ENCODE measurements at regions not wholly inside any gene's neighbourhood (a gene's known extent, or its start where the extent isn't known, plus 50 kb on each side); places are given as distances from the start of the nearest gene placed in this dataset.
"Not testable (repeated sequence)": the region's sequence is repeated elsewhere in the genome, so short reads cannot be mapped to it uniquely, and the experiment has no call there.

DNA sequence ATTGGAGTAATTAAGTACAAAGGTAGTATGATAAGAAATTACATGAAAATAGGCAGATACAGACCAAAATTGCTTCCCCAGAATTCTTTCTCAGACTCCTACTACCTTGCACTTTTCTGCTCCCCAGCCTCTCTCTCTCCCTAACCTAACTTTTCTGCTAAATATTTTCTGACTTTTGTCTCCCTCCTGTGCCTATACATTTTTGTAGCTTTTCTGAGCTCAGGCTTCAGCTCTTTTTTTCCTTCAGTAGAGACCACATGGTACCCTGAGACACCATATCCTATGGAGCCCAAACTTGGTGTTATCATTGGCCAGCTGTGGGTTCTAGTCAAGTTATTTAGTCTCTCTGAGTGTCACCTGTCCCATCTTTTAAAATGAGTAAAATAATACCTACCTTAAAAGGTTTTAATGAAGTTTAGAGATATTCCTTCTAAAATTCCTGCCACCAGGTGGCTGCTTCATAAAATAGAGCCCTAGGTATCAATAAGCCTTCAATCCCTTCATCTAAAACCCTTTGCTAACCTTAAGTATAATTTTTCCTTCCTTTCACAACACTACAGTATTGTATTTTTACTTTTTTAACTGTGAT, 237.6 kb upstream of the DUSP10 start:
- DNase-seq (no peak), ATAC-seq (no peak)
- intact Hi-C loops (cut with DNase I): no loop called here
- H3K4me1 ChIP-seq: no peaks in the 10 kb centered on the region
- H3K36me3 ChIP-seq (replicated peaks in 1 of 2; ENCODE audit: insufficient read depth in 1 of 2, low read depth in 2 of 2): no peaks in the 10 kb centered on the region
- H3K4me3 ChIP-seq: no peak overlapping the region
- no peak overlapping the region for H3K27ac ChIP-seq
- H3K27me3 ChIP-seq: no peaks in the 10 kb centered on the region
- no peaks in the 10 kb centered on the region for H3K9me3 ChIP-seq
- TF ChIP-seq, protein P1, sequence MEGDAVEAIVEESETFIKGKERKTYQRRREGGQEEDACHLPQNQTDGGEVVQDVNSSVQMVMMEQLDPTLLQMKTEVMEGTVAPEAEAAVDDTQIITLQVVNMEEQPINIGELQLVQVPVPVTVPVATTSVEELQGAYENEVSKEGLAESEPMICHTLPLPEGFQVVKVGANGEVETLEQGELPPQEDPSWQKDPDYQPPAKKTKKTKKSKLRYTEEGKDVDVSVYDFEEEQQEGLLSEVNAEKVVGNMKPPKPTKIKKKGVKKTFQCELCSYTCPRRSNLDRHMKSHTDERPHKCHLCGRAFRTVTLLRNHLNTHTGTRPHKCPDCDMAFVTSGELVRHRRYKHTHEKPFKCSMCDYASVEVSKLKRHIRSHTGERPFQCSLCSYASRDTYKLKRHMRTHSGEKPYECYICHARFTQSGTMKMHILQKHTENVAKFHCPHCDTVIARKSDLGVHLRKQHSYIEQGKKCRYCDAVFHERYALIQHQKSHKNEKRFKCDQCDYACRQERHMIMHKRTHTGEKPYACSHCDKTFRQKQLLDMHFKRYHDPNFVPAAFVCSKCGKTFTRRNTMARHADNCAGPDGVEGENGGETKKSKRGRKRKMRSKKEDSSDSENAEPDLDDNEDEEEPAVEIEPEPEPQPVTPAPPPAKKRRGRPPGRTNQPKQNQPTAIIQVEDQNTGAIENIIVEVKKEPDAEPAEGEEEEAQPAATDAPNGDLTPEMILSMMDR (IDR thresholded peaks at IDR 0.05): peak in 6 of 7 experiments; percentile 21 to 39 (median 36)
- TF ChIP-seq POLR2A (IDR thresholded peaks at IDR 0.05): no peak

DNA sequence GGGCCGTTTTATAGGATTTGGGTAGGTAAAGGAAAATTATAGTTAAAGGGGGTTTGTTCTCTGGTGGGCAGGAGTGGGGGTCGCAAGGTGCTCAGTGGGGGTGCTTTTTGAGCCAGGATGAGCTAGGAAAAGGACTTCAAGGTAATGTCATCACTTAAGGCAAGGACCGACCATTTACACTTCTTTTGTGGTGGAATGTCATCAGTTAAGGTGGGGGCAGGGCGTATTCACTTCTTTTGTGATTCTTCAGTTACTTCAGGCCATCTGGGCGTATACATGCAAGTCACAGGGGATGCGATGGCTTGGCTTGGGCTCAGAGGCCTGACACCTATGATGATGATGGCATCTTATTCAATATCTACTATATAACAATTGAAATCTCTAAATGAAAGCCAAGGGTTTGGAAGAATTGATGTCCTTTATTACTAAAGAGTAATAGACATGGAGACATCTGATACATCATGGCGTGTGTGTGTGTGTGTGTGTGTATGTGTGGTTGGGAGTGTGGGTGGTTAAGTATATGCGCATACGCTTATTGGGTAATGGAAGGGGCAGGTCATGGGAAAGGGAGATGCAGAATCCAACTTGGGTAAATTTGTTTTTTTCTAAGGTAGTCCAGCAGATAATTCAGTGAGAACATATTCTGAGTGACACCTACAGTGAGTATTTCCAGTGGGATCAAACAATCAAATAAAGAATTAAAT, 236.9 kb upstream of the DUSP10 start:
- H3K36me3 ChIP-seq (replicated peaks in 1 of 2; ENCODE audit: insufficient read depth in 1 of 2, low read depth in 2 of 2); H3K4me3 ChIP-seq; ATAC-seq; DNase-seq; H3K27me3 ChIP-seq; H3K4me1 ChIP-seq; H3K27ac ChIP-seq; intact Hi-C loops (cut with DNase I); H3K9me3 ChIP-seq: not testable (repeated sequence)
- 69 to 75% methylated on average over 8 to 9 of the region's 9 CpGs for WGBS, 2 donors

DNA sequence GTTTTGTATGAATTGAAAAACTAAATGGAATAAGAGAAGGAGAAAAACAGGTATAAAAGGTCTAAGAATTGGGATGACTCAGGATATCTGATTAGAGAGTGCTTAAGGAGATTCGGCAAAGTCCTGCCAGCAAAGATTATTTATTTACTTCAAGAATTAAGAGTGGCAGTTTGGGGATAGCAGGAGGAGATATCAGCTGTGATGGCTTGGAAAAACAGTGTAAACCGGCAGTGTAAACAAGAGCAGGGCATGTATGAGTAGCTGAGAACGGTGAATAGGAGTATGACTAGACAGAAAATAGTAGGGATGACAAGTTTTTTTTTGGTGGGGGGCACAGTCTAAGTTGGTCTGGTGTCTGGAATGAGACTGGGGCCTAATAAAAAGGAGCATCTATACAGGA, 231.9 kb upstream of the DUSP10 start:
- H3K27ac ChIP-seq; H3K9me3 ChIP-seq; DNase-seq; H3K36me3 ChIP-seq (replicated peaks in 1 of 2; ENCODE audit: insufficient read depth in 1 of 2, low read depth in 2 of 2); H3K4me1 ChIP-seq; intact Hi-C loops (cut with DNase I); H3K27me3 ChIP-seq; H3K4me3 ChIP-seq; ATAC-seq: not testable (repeated sequence)
- 25 to 32% methylated on average over 3 of the region's 3 CpGs for WGBS, 2 donors

DNA sequence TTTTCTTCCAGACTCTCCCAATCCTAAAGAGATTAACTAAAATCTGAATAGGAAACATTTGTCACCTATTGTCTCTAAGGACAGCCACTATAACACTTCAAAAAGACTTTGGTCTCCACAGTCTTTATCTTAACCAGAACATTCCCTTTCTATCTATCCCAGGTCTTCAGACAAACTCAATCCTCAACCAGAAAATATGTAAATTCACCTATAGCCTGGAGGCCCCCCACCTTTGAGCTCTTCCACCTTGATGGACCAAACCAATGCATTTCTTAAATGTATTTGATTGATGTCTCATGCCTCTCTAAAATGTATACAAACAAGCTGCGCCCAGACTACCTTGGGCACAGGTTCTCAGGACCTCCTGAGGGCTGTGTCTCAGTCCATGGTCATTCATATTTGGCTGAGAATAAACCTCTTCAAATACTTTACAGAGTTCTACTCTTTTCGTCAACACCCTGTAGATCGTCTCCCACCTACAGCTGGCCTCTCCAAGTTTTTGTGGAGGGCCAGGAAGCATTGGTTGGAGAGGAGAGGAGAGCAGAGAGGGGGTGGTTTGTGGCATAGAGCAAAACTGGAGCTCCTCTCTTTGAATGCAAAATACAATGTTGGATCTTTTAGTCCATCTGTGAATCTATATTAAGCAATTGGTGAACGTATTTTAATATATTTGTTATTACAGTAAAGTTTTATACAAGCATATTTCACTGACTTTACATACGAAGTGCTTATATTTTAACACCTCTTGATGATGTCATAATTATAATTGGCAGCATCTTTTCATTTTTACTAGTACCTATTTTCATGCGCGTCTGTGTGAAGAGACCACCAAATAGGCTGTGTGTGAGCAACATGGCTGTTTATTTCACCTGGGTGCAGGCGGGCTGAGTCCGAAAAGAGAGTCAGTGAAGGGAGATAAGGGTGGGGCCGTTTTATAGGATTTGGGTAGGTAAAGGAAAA, 230.7 kb upstream of the DUSP10 start:
- no peak for ATAC-seq
- Histone ChIP-seq H3K4me3 (no peak overlapping the region), H3K9me3 (no peaks in the 10 kb centered on the region), H3K27me3 (no peaks in the 10 kb centered on the region), H3K27ac (no peak overlapping the region), H3K4me1 (no peaks in the 10 kb centered on the region), H3K36me3 (replicated peaks in 1 of 2; ENCODE audit: insufficient read depth in 1 of 2, low read depth in 2 of 2) (no peaks in the 10 kb centered on the region)
- 86 to 87% methylated on average over 10 of the region's 10 CpGs for WGBS, 2 donors
- intact Hi-C loops (cut with DNase I): no loop called here
- no peak for DNase-seq
- TF ChIP-seq POLR2A (IDR thresholded peaks at IDR 0.05): no peak
- TF ChIP-seq, protein P1 (IDR thresholded peaks at IDR 0.05): no peak

DNA sequence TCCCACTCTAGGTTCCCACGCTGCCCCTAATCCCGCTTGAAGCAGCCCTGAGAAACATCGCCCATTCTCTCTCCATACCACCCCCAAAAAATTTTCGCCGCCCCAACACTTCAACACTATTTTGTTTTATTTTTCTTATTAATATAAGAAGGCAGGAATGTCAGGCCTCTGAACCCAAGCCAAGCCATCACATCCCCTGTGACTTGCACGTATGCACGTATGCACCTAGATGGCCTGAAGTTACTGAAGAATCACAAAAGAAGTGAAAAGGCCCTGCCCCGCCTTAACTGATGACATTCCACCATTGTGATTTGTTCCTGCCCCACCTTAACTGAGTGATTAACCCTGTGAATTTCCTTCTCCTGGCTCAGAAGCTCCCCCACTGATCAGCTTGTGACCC, 229.1 kb upstream of the DUSP10 start:
- DNase-seq; intact Hi-C loops (cut with DNase I); H3K27me3 ChIP-seq; H3K9me3 ChIP-seq; H3K4me1 ChIP-seq; ATAC-seq; H3K36me3 ChIP-seq (replicated peaks in 1 of 2; ENCODE audit: insufficient read depth in 1 of 2, low read depth in 2 of 2); H3K4me3 ChIP-seq; H3K27ac ChIP-seq: not testable (repeated sequence)
- 93 to 95% methylated on average over 8 of the region's 8 CpGs for WGBS, 2 donors

DNA sequence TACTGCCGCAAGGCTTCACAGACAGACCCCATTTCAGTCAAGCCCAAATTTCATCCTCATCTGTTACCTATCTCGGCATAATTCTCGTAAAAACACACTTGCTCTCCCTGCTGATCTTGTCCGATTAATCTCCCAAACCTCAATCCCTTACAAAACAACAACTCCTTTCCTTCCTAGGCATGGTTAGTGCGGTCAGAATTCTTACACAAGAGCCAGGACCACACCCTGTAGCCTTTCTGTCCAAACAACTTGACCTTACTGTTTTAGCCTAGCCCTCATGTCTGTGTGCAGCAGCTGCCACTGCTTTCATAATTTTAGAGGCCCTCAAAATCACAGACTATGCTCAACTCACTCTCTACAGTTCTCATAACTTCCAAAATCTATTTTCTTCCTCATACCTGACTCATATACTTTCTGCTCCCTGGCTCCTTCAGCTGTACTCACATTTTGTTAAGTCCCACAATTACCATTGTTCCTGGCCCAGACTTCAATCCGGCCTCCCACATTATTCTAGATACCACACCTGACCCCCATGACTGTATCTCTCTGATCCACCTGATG, 227.5 kb upstream of the DUSP10 start:
- H3K4me1 ChIP-seq; intact Hi-C loops (cut with DNase I); ATAC-seq; H3K27me3 ChIP-seq; H3K4me3 ChIP-seq; DNase-seq; H3K9me3 ChIP-seq; H3K36me3 ChIP-seq (replicated peaks in 1 of 2; ENCODE audit: insufficient read depth in 1 of 2, low read depth in 2 of 2); H3K27ac ChIP-seq: not testable (repeated sequence)
- 90 to 92% methylated on average over 6 of the region's 6 CpGs for WGBS, 2 donors

DNA sequence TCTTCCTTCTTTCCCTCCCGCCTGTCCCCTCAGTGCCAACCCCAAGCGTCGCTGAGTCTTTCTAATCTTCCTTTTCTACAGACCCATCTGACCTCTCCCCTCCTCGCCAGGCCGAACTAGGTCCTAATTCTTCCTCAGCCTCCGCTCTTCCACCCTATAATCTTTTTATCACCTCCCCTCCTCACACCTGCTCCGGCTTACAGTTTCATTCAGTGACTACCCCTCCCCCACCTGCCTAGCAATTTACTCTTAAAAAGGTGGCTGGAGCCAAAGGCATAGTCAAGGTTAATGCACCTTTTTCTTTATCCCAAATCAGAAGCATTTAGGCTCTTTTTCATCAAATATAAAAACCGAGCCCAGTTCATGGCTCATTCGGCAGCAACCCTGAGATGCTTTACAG, 225.6 kb upstream of the DUSP10 start:
- DNase-seq; H3K9me3 ChIP-seq; H3K4me3 ChIP-seq; H3K36me3 ChIP-seq (replicated peaks in 1 of 2; ENCODE audit: insufficient read depth in 1 of 2, low read depth in 2 of 2); intact Hi-C loops (cut with DNase I); ATAC-seq; H3K27ac ChIP-seq; H3K4me1 ChIP-seq; H3K27me3 ChIP-seq: not testable (repeated sequence)
- WGBS, 2 donors: 72 to 84% methylated on average over 9 of the region's 9 CpGs

DNA sequence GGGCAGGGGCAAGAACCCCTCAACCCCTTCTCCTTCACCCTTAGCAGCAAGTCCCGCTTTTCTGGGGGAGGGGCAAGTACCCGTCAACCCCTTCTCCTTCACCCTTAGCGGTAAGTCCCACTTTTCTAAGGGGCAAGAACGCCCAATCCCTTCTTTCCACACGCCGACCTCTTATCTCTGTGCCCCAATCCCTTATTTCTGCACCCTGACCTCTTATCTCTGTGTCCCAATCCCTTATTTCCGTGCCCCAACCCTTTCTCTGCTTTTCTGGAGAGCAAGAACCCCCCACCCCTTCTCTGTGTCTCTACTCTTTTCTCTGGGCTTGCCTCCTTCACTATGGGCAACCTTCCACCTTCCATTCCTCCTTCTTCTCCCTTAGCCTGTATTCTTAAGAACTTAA, 225.0 kb upstream of the DUSP10 start:
- H3K4me1 ChIP-seq; H3K36me3 ChIP-seq (replicated peaks in 1 of 2; ENCODE audit: insufficient read depth in 1 of 2, low read depth in 2 of 2); H3K27ac ChIP-seq; H3K9me3 ChIP-seq; H3K27me3 ChIP-seq; DNase-seq; ATAC-seq; intact Hi-C loops (cut with DNase I); H3K4me3 ChIP-seq: not testable (repeated sequence)
- 78 to 84% methylated on average over 7 of the region's 7 CpGs for WGBS, 2 donors

DNA sequence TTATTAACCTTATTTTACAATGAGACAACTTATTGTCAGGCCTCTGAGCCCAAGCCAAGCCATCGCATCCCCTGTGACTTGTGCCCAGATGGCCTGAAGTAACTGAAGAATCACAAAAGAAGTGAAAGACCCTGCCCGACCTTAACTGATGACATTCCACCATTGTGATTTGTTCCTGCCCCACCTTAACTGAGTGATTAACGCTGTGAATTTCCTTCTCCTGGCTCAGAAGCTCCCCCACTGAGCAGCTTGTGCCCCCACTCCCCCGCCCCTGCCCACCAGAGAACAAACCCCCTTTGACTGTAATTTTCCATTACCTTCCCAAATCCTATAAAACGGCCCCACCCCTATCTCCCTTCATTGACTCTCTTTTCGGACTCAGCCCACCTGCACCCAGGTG, 224.0 kb upstream of the DUSP10 start:
- H3K27me3 ChIP-seq; intact Hi-C loops (cut with DNase I); H3K4me3 ChIP-seq; H3K36me3 ChIP-seq (replicated peaks in 1 of 2; ENCODE audit: insufficient read depth in 1 of 2, low read depth in 2 of 2); H3K9me3 ChIP-seq; ATAC-seq; DNase-seq: not testable (repeated sequence)
- H3K27ac ChIP-seq: peak overlapping the region in 1 of 4 donors; percentile 53
- WGBS, 2 donors: 70 to 74% methylated on average over 6 of the region's 6 CpGs
- peaks cover 11% of the 10 kb centered on the region for H3K4me1 ChIP-seq
